Colonic mucosa (tissue), 4 donors: ENCODE measurements at regions not wholly inside any gene's neighbourhood (a gene's known extent, or its start where the extent isn't known, plus 50 kb on each side); places are given as distances from the start of the nearest gene placed in this dataset.

Experiments used
- DNase-seq: peaks from one replicate; pipeline ENCODE4 v3.0.0-alpha.2; 2020
- H3K27ac ChIP-seq: fragments of 200-600 bp; one replicate; pipeline ENCODE4 v1.8.0; 2021
- H3K27me3 ChIP-seq: fragments of 200-600 bp; one replicate; pipeline ENCODE4 v1.8.0; 2021
- H3K36me3 ChIP-seq: fragments of 200-600 bp; one replicate; pipeline ENCODE4 v1.8.0; 2021
- H3K4me1 ChIP-seq: fragments of 200-600 bp; one replicate; pipeline ENCODE4 v1.8.0; 2021; ENCODE audit warnings: mild to moderate bottlenecking
- H3K4me3 ChIP-seq: fragments of 200-600 bp; one replicate; pipeline ENCODE4 v1.8.0; 2021
- H3K9ac ChIP-seq, 2 donors: one replicate each; pipeline ENCODE4 v1.7.0; 2013; ENCODE audit warnings: control low read depth in 2 of 2, low read depth in 2 of 2, low read length in 2 of 2
- H3K9me3 ChIP-seq: fragments of 200-600 bp; one replicate; pipeline ENCODE4 v1.8.0; 2021
- intact Hi-C: fragments of 100-400 bp; cut with DNase I; formaldehyde crosslinking; loops from one replicate; pipeline ENCODE4 v1.14.1; 2022
- TF ChIP-seq, protein P1 (sequence below): fragments of 200-600 bp; IDR thresholded peaks from one replicate; pipeline ENCODE4 v1.8.0; 2022; ENCODE audit warnings: antibody characterized with exemption, mild to moderate bottlenecking
- donor health status: healthy.
- donor health status: DM: no; HTN: no; CAD: no.
- donor health status: DM: no; HTN: no; CAD: no.

- Histone ChIP-seq H3K9ac (no peak overlapping the region), H3K27me3 (no peaks in the 10 kb centered on the region), H3K27ac (no peak overlapping the region), H3K9me3 (no peaks in the 10 kb centered on the region), H3K36me3 (no peaks in the 10 kb centered on the region), H3K4me3 (no peak overlapping the region), H3K4me1 (no peaks in the 10 kb centered on the region)
- no peak for DNase-seq
- TF ChIP-seq, protein P1, sequence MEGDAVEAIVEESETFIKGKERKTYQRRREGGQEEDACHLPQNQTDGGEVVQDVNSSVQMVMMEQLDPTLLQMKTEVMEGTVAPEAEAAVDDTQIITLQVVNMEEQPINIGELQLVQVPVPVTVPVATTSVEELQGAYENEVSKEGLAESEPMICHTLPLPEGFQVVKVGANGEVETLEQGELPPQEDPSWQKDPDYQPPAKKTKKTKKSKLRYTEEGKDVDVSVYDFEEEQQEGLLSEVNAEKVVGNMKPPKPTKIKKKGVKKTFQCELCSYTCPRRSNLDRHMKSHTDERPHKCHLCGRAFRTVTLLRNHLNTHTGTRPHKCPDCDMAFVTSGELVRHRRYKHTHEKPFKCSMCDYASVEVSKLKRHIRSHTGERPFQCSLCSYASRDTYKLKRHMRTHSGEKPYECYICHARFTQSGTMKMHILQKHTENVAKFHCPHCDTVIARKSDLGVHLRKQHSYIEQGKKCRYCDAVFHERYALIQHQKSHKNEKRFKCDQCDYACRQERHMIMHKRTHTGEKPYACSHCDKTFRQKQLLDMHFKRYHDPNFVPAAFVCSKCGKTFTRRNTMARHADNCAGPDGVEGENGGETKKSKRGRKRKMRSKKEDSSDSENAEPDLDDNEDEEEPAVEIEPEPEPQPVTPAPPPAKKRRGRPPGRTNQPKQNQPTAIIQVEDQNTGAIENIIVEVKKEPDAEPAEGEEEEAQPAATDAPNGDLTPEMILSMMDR: no peak
- intact Hi-C loops: no loop called here
Observed at GRCh38 chr4:186891859-186892486, 168.3 kb upstream of the FAT1 start.

- intact Hi-C loops: no loop called here
- H3K9me3 ChIP-seq: no peaks in the 10 kb centered on the region
- TF ChIP-seq, protein P1: no peak
Observed at GRCh38 chr4:186898367-186898766, 174.7 kb upstream of the FAT1 start.

DNA sequence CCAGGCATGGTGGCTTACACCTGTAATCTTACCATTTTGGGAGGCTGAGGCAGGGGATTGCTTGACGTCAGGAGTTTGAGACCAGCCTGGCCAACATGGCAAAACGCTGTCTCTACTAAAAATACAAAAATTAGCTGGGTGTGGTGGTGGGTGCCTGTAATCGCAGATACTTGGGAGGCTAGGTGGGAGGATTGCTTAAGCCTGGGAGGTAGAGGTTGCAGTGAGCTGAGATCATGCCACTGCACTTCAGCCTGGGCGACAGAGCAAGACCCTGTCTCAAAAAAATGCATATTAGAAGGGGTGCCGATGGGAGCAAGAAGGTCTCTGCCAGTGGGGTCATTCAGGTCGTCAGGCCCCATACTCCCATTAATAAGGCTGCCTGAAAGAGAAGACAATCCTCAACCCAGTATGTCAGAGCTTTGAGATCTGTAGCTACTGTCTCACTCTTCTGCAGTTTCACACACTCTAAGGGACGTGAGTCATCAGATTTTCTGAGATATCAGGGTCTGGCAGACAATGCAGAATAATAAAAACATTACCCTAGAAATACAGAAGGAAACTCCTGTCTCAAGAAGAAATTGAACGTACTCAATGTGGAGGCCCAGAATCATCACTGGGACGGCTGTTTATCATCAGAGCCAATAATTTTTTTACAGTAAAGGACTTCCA lies 176.7 kb upstream of the FAT1 start:
- no peaks in the 10 kb centered on the region for H3K27me3 ChIP-seq
- intact Hi-C loops: no loop called here
- DNase-seq: no peak
- H3K27ac ChIP-seq: no peak overlapping the region
- no peaks in the 10 kb centered on the region for H3K9me3 ChIP-seq
- peaks cover 6% of the 10 kb centered on the region for H3K4me1 ChIP-seq
- no peaks in the 10 kb centered on the region for H3K36me3 ChIP-seq
- TF ChIP-seq, protein P1: no peak
- H3K4me3 ChIP-seq: no peak overlapping the region
- no peak overlapping the region for H3K9ac ChIP-seq

More at GRCh38 chr4:186898367-186898766, 174.7 kb upstream of the FAT1 start:
- Histone ChIP-seq H3K4me1 (peaks cover 6% of the 10 kb centered on the region), H3K27ac (no peak overlapping the region), H3K27me3 (no peaks in the 10 kb centered on the region), H3K9ac (no peak overlapping the region), H3K4me3 (no peak overlapping the region), H3K36me3 (no peaks in the 10 kb centered on the region)
- no peak for DNase-seq

GRCh38 chr4:186900984-186901383 lies 177.3 kb upstream of the FAT1 start:
- Histone ChIP-seq H3K36me3 (no peaks in the 10 kb centered on the region), H3K4me3 (no peak overlapping the region), H3K27ac (no peak overlapping the region), H3K9ac (no peak overlapping the region), H3K27me3 (no peaks in the 10 kb centered on the region), H3K9me3 (no peaks in the 10 kb centered on the region), H3K4me1 (peaks cover 6% of the 10 kb centered on the region)
- intact Hi-C loops: no loop called here
- no peak for DNase-seq
- TF ChIP-seq, protein P1: no peak

GRCh38 chr4:186901850-186902249 lies 178.2 kb upstream of the FAT1 start:
- TF ChIP-seq, protein P1: no peak
- Histone ChIP-seq H3K27ac (peak overlapping the region; percentile 51), H3K9ac (peak overlapping the region in 1 of 2 donors; percentile 40), H3K27me3 (no peaks in the 10 kb centered on the region), H3K4me3 (no peak overlapping the region), H3K36me3 (no peaks in the 10 kb centered on the region), H3K4me1 (peaks cover 6% of the 10 kb centered on the region), H3K9me3 (no peaks in the 10 kb centered on the region)
- peak; percentile 40 for DNase-seq
- intact Hi-C loops: no loop called here
